ENCODE measurements at regions not wholly inside any gene's neighbourhood (a gene's known extent, or its start where the extent isn't known, plus 50 kb on each side); places are given as distances from the start of the nearest gene placed in this dataset.

DNA sequence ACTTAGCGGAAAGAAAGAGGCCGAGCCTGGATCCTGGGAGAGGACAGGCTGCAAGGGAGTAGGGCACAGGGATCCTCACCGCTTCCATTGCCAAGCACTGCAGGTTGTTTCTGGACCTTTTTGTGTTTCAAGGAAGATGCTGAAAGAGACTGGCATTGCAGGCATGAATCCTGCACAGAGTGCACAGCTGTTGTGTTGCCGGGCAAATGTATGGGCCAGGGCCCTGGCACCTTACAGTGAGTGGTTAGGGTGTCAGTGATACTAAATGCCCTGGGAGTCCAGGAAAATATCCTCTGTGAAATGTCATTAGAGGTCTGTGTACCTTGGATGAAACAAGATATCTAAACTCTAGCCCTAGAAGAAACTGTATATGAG, 145.5 kb upstream of the FGGY start:
- peak overlapping the region; percentile 59; the same call in 1 of the 2 replicates for H2AFZ ChIP-seq (ENCODE audit: low read length)
- no peak overlapping the region for H3K27ac ChIP-seq (ENCODE audit: low read depth, low read length)
- no peak overlapping the region for H2BK120ac ChIP-seq (replicated peaks; ENCODE audit: low read depth, low read length)
- H3K4me2 ChIP-seq (ENCODE audit: insufficient read depth in 1 of 2, low read depth in 2 of 2, low read length in 2 of 2), result no peak overlapping the region
- H4K8ac ChIP-seq (ENCODE audit: extremely low read depth, insufficient read depth, low read length), result no peak overlapping the region
- DNase-seq (ENCODE audit: low read depth in 1 of 2, low spot score in 2 of 2), result no peak
- H2AK5ac ChIP-seq (ENCODE audit: low read depth, low read length), result no peak overlapping the region
- H2BK12ac ChIP-seq (ENCODE audit: low read depth, low read length), result peak overlapping the region; percentile 55; the same call in 1 of the 2 replicates
- H2BK20ac ChIP-seq (ENCODE audit: low read length), result no peak overlapping the region
- H3K79me1 ChIP-seq (ENCODE audit: low read depth, low read length), result no peaks in the 10 kb centered on the region
- no peaks in the 10 kb centered on the region for H3K36me3 ChIP-seq (ENCODE audit: control insufficient read depth in 2 of 4, insufficient read depth in 4 of 4, low read length in 3 of 4)
- H2BK5ac ChIP-seq (ENCODE audit: low read depth, low read length), result no peak overlapping the region
- H4K5ac ChIP-seq (ENCODE audit: insufficient read length, low read depth, low read length), result no peak overlapping the region
- no peak overlapping the region for H3K4me3 ChIP-seq (ENCODE audit: extremely low read depth in 1 of 4, insufficient read depth in 2 of 4, low read depth in 3 of 4, low read length in 4 of 4)
- no peak overlapping the region for H3K14ac ChIP-seq (ENCODE audit: insufficient read length)
- no peaks in the 10 kb centered on the region for H3K79me2 ChIP-seq (ENCODE audit: control insufficient read depth in 1 of 2, insufficient read depth in 2 of 2, low read length in 2 of 2)
- H2BK15ac ChIP-seq (ENCODE audit: low read length), result 0 out of 2 replicates have a peak overlapping the region, but pooled peaks have one; percentile 40
- TF ChIP-seq HDAC2 (IDR thresholded peaks at IDR 0.05; ENCODE audit: borderline replicate concordance in 1 of 2, low read depth in 2 of 2, low read length in 2 of 2), result no peak
- TF ChIP-seq CBX5 (IDR thresholded peaks at IDR 0.05; ENCODE audit: low read depth, low read length), result no peak
- TF ChIP-seq, protein P1, sequence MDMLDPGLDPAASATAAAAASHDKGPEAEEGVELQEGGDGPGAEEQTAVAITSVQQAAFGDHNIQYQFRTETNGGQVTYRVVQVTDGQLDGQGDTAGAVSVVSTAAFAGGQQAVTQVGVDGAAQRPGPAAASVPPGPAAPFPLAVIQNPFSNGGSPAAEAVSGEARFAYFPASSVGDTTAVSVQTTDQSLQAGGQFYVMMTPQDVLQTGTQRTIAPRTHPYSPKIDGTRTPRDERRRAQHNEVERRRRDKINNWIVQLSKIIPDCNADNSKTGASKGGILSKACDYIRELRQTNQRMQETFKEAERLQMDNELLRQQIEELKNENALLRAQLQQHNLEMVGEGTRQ (IDR thresholded peaks at IDR 0.05; ENCODE audit: low read length), result no peak
- TF ChIP-seq SIX5 (IDR thresholded peaks at IDR 0.05; ENCODE audit: low read depth, low read length), result no peak
- no peak for TF ChIP-seq POU5F1 (IDR thresholded peaks at IDR 0.05; ENCODE audit: low read depth, low read length)
- TF ChIP-seq BCL11A (IDR thresholded peaks at IDR 0.05; ENCODE audit: low read depth in 2 of 2, low read length in 2 of 2), result no peak
- no peak overlapping the region for H3K23ac ChIP-seq (ENCODE audit: insufficient read length)
- no peak overlapping the region for H3K18ac ChIP-seq (ENCODE audit: extremely low read depth, low read length)
- H3K9ac ChIP-seq (replicated peaks in 1 of 4; ENCODE audit: extremely low read depth in 1 of 4, low read depth in 3 of 4, low read length in 3 of 4), result no peak overlapping the region
- 89% methylated on average over 4 of the region's 4 CpGs; no CpG with 5 or more reads in 1 of the 2 experiments for WGBS, 2 experiments (ENCODE audit: extremely low coverage in 1 of 2, insufficient coverage in 1 of 2, insufficient read length in 1 of 2, insufficient replicate concordance in 2 of 2, low coverage in 1 of 2, low lambda C conversion rate in 2 of 2, missing lambda C conversion rate in 1 of 2)
- ChIA-PET CTCF (ENCODE audit: partially characterized antibody) (interaction anchor here (0.7 to 1.5 kb wide), 2 partner anchors 13 to 366 kb away, joined by 3 to 4 read pairs; no protein-coding TSS in a partner anchor), POLR2A (ENCODE audit: partially characterized antibody) (no interaction called here)
- peaks cover 2 to 8% (median 4%) of the 10 kb centered on the region in 4 experiments; a peak in 6 of 7 replicates for H3K4me1 ChIP-seq (replicated peaks in 1 of 4; ENCODE audit: control insufficient read depth in 3 of 4, insufficient read depth in 4 of 4, low read length in 3 of 4)
- FAIRE-seq, result no peak
- no peak overlapping the region for H4K91ac ChIP-seq (replicated peaks; ENCODE audit: insufficient read length, low read length)
- no peak overlapping the region for H3K56ac ChIP-seq (replicated peaks; ENCODE audit: insufficient read length, low read depth, low read length)
- peaks cover 6% of the 10 kb centered on the region; the same call in 1 of the 2 replicates for H3K23me2 ChIP-seq (ENCODE audit: low read depth, low read length)
- no peaks in the 10 kb centered on the region for H3K9me3 ChIP-seq (ENCODE audit: insufficient read depth in 2 of 2, low read depth in 1 of 2, low read length in 1 of 2)
- H3K4ac ChIP-seq (replicated peaks; ENCODE audit: insufficient read length, low read depth, low read length), result no peak overlapping the region
- H4K20me1 ChIP-seq (replicated peaks in 1 of 2; ENCODE audit: control insufficient read depth in 1 of 2, insufficient read depth in 2 of 2, low read length in 2 of 2), result no peaks in the 10 kb centered on the region
- H3K27me3 ChIP-seq (replicated peaks in 1 of 4; ENCODE audit: control insufficient read depth in 3 of 4, extremely low read depth in 1 of 4, insufficient read depth in 3 of 4, low read length in 3 of 4), result peaks cover 0 to 8% (median 1%) of the 10 kb centered on the region in 4 experiments; a peak in 2 of 7 replicates

Data from H1 (cell line).